GM12878 (cell line): ENCODE measurements at regions not wholly inside any gene's neighbourhood (a gene's known extent, or its start where the extent isn't known, plus 50 kb on each side); places are given as distances from the start of the nearest gene placed in this dataset.

Experiments
- ATAC-seq: fragments of 200-7000 bp; cut with Tn5 transposase; 3 replicates; pipeline ENCODE4 v1.9.1; 2020; ENCODE audit warnings: mild to moderate bottlenecking, moderate library complexity
- BruUV-seq: library from RNA; stranded (reverse); fragments of 400-500 nt; replicated peaks from 2 replicates; lab custom pipeline; 2021; lab: Mats Ljungman, UMichigan
- CTCF ChIA-PET: fragments of 300-600 bp; sonication (Branson Sonifier 250); formaldehyde crosslinking; extraction: SDS; loops from one replicate; lab custom pipeline; 2021; ENCODE audit warnings: inconsistent platforms; lab: Yijun Ruan, JAX
- POLR2A ChIA-PET: fragments of 350-600 bp; formaldehyde crosslinking; extraction: SDS; loops from one replicate; lab custom pipeline; 2021; ENCODE audit warnings: inconsistent platforms; lab: Charles Lee
- RAD21 ChIA-PET: fragments of 300-600 bp; sonication (Branson Sonifier 250); formaldehyde crosslinking; loops from one replicate; lab custom pipeline; 2023; ENCODE audit warnings: antibody characterized with exemption; ENCODE audit not compliant: unreplicated experiment; lab: Charles Lee
- SMC1A ChIA-PET: fragments of 300-600 bp; sonication (Branson Sonifier 250); formaldehyde crosslinking; loops from one replicate; lab custom pipeline; 2023; ENCODE audit not compliant: unreplicated experiment, uncharacterized antibody; lab: Charles Lee
- DNase-seq: peaks from one replicate; pipeline ENCODE4 v3.0.0-alpha.2; 2011; ENCODE audit warnings: low read depth, low spot score
- FAIRE-seq: peaks from 3 replicates; lab custom pipeline; 2011; peaks lifted over from hg19 to GRCh38; lab: Jason Lieb, UNC
- H2AFZ ChIP-seq: 2 replicates; pipeline ENCODE4 v1.6.0; 2011; ENCODE audit warnings: low read depth, low read length, control low read depth; ENCODE audit not compliant: control insufficient read depth
- H3K27ac ChIP-seq: 2 replicates; pipeline ENCODE4 v1.5.1; 2011; ENCODE audit warnings: control low read depth; ENCODE audit not compliant: control insufficient read depth, insufficient read depth
- H3K27me3 ChIP-seq, 2 experiments: replicated peaks in 1 of 2; 2 replicates each; pipeline versions ENCODE4 v1.6.0 to v1.6.1; 2011; ENCODE audit warnings: low read length in 1 of 2; ENCODE audit not compliant: control insufficient read depth in 2 of 2, insufficient read depth in 2 of 2
- H3K36me3 ChIP-seq, 2 experiments: 2 replicates each; pipeline ENCODE4 v1.5.1; 2011; ENCODE audit warnings: low read length in 1 of 2; ENCODE audit not compliant: control insufficient read depth in 2 of 2, insufficient read depth in 2 of 2
- H3K4me1 ChIP-seq: 2 replicates; pipeline ENCODE4 v1.6.1; 2011; ENCODE audit warnings: mild to moderate bottlenecking, low read length, moderate library complexity, mixed read lengths; ENCODE audit not compliant: control insufficient read depth, insufficient read depth
- H3K4me2 ChIP-seq: 2 replicates; pipeline ENCODE4 v1.6.0; 2011; ENCODE audit warnings: control low read depth; ENCODE audit not compliant: control insufficient read depth, insufficient read depth
- H3K4me3 ChIP-seq: fragments of 200-600 bp; sonication (generic); 2 replicates; pipeline ENCODE4 v1.5.1; 2016
- H3K79me2 ChIP-seq: 2 replicates; pipeline ENCODE4 v1.6.0; 2011; ENCODE audit warnings: low read length; ENCODE audit not compliant: control insufficient read depth, insufficient read depth
- H3K9ac ChIP-seq: 2 replicates; pipeline ENCODE4 v1.8.0; 2011; ENCODE audit warnings: low read length, control low read depth, mixed read lengths; ENCODE audit not compliant: control insufficient read depth, insufficient read depth
- H3K9me3 ChIP-seq: replicated peaks from 3 replicates; pipeline ENCODE4 v1.5.1; 2011; ENCODE audit warnings: mild to moderate bottlenecking, low read length; ENCODE audit not compliant: control insufficient read depth, insufficient read depth
- H4K20me1 ChIP-seq: 2 replicates; pipeline ENCODE4 v1.6.0; 2011; ENCODE audit not compliant: control insufficient read depth, insufficient read depth
- BRCA1 ChIP-seq: IDR thresholded peaks from 2 replicates; pipeline ENCODE4 v1.6.1; 2011; ENCODE audit warnings: low read depth, low read length, improper control_type of control experiment
- HSF1 ChIP-seq: fragments of 150-350 bp; IDR thresholded peaks from 2 replicates; pipeline ENCODE4 v1.6.1; 2014; ENCODE audit warnings: mild to moderate bottlenecking, low read depth, low read length
- MEF2A ChIP-seq: IDR thresholded peaks from 2 replicates; pipeline ENCODE4 v1.6.1; 2011; ENCODE audit warnings: low read depth, mild to moderate bottlenecking, low read length, moderate library complexity; ENCODE audit not compliant: insufficient read depth
- RAD51 ChIP-seq: fragments of 450-650 bp; IDR thresholded peaks from 2 replicates; pipeline ENCODE4 v1.6.1; 2016; ENCODE audit warnings: moderate library complexity, mild to moderate bottlenecking, inconsistent platforms
- RFX5 ChIP-seq: IDR thresholded peaks from 2 replicates; pipeline ENCODE4 v1.6.1; 2011; ENCODE audit warnings: low read depth, low read length, improper control_type of control experiment
- WGBS: methylation state at CpG from one replicate; pipeline ENCODE4 v1.1.6; 2016; ENCODE audit warnings: low lambda C conversion rate; ENCODE audit not compliant: insufficient replicate concordance, insufficient coverage; ENCODE audit errors: missing lambda C conversion rate; 5-methylcytosine and 5-hydroxymethylcytosine counted together
- in situ Hi-C: fragments of 300-500 bp; cut with MboI; formaldehyde crosslinking; loops from 9 replicates; pipeline ENCODE4 v1.14.3; 2018; ENCODE audit warnings: mixed read lengths
- intact Hi-C: fragments of 100-400 bp; cut with micrococcal nuclease; formaldehyde crosslinking; loops from one replicate; pipeline ENCODE4 v1.14.2; 2022; ENCODE audit not compliant: unreplicated experiment
- TF ChIP-seq, protein P1 (sequence below): fragments of 450-650 bp; IDR thresholded peaks from 2 replicates; pipeline ENCODE4 v1.6.1; 2018; ENCODE audit warnings: mild to moderate bottlenecking, low read depth, moderate library complexity; ENCODE audit not compliant: partially characterized antibody

GRCh38 chr1:2931724-2932401, 89.4 kb upstream of the ACTRT2 start:
- ATAC-seq, result no peak
- 20% methylated on average over 13 of the region's 18 CpGs for WGBS
- H2AFZ ChIP-seq, result no peak overlapping the region
- no peak overlapping the region for H3K27ac ChIP-seq
- CTCF ChIA-PET, result no interaction called here
- H3K4me2 ChIP-seq, result no peak overlapping the region
- POLR2A ChIA-PET, result no interaction called here
- in situ Hi-C loops, result no loop called here
- H3K36me3 ChIP-seq, result no peaks in the 10 kb centered on the region
- no peaks in the 10 kb centered on the region for H3K4me1 ChIP-seq
- H3K9me3 ChIP-seq, result no peaks in the 10 kb centered on the region
- no peak for FAIRE-seq
- H3K79me2 ChIP-seq, result no peaks in the 10 kb centered on the region
- no peak overlapping the region for H3K4me3 ChIP-seq
- TF ChIP-seq MEF2A (no peak), HSF1 (no peak), RAD51 (no peak), BRCA1 (no peak), RFX5 (no peak)
- TF ChIP-seq, protein P1, sequence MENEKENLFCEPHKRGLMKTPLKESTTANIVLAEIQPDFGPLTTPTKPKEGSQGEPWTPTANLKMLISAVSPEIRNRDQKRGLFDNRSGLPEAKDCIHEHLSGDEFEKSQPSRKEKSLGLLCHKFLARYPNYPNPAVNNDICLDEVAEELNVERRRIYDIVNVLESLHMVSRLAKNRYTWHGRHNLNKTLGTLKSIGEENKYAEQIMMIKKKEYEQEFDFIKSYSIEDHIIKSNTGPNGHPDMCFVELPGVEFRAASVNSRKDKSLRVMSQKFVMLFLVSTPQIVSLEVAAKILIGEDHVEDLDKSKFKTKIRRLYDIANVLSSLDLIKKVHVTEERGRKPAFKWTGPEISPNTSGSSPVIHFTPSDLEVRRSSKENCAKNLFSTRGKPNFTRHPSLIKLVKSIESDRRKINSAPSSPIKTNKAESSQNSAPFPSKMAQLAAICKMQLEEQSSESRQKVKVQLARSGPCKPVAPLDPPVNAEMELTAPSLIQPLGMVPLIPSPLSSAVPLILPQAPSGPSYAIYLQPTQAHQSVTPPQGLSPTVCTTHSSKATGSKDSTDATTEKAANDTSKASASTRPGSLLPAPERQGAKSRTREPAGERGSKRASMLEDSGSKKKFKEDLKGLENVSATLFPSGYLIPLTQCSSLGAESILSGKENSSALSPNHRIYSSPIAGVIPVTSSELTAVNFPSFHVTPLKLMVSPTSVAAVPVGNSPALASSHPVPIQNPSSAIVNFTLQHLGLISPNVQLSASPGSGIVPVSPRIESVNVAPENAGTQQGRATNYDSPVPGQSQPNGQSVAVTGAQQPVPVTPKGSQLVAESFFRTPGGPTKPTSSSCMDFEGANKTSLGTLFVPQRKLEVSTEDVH, result no peak
- TF ChIP-seq, all 136 proteins: peak for 0
- intact Hi-C loops, result no loop called here
- H4K20me1 ChIP-seq, result no peaks in the 10 kb centered on the region
- no peaks in the 10 kb centered on the region for H3K27me3 ChIP-seq
- BruUV-seq, result no TSS peak
- no peak overlapping the region for H3K9ac ChIP-seq
- ChIA-PET SMC1A (no interaction called here), RAD21 (no interaction called here)
- DNase-seq, result no peak
